B cell (primary cell): ENCODE measurements at regions not wholly inside any gene's neighbourhood (a gene's known extent, or its start where the extent isn't known, plus 50 kb on each side); places are given as distances from the start of the nearest gene placed in this dataset.

Source experiments
- ATAC-seq: fragments of 200-7000 bp; cut with Tn5 transposase; one replicate; pipeline ENCODE4 v1.10.0; 2021; ENCODE audit warnings: low read depth, mild to moderate bottlenecking, moderate number of reproducible peaks, moderate library complexity
- CTCF ChIA-PET: fragments of 350-600 bp; sonication (Branson Sonifier 250); formaldehyde crosslinking; loops from one replicate; lab custom pipeline; 2021; ENCODE audit warnings: antibody characterized with exemption, inconsistent platforms; lab: Charles Lee
- POLR2A ChIA-PET: fragments of 350-600 bp; sonication (Branson Sonifier 250); formaldehyde crosslinking; loops from one replicate; lab custom pipeline; 2021; ENCODE audit warnings: antibody characterized with exemption; lab: Charles Lee
- DNase-seq: peaks from one replicate; pipeline ENCODE4 v3.0.0; 2013
- H2AFZ ChIP-seq: 2 replicates; pipeline ENCODE4 v1.6.1; 2012; ENCODE audit warnings: mild to moderate bottlenecking, low read depth, low read length; ENCODE audit not compliant: insufficient read depth, poor library complexity, severe bottlenecking
- H3K27ac ChIP-seq, 2 donors: 1 replicate in 1 of 2; 2 replicates in 1 of 2; pipeline ENCODE4 v1.5.1; 2012 to 2013; ENCODE audit warnings: low read length in 2 of 2, mild to moderate bottlenecking in 2 of 2, moderate library complexity in 1 of 2
- H3K27me3 ChIP-seq, 4 experiments: fragments of 200-600 bp in 1 of 4; sonication (generic) in 1 of 4; replicated peaks in 1 of 4; 1 replicate in 2 of 4; 2 replicates in 2 of 4; pipeline versions ENCODE4 v1.6.1 to v1.7.0; 2013 to 2016; ENCODE audit warnings: low read length in 3 of 4, mild to moderate bottlenecking in 2 of 4, mixed read lengths in 1 of 4, moderate library complexity in 1 of 4; ENCODE audit not compliant: insufficient read depth in 4 of 4, control insufficient read depth in 3 of 4; ENCODE audit errors: control extremely low read depth in 1 of 4
- H3K36me3 ChIP-seq, 2 experiments: replicated peaks in 1 of 2; 1 replicate in 1 of 2; 2 replicates in 1 of 2; pipeline versions ENCODE4 v1.6.1 to v1.7.1; 2013; ENCODE audit warnings: low read length in 1 of 2; ENCODE audit not compliant: insufficient read depth in 2 of 2, control insufficient read depth in 1 of 2; ENCODE audit errors: control extremely low read depth in 1 of 2, extremely low read depth in 1 of 2
- H3K4me1 ChIP-seq, 2 donors: fragments of 200-600 bp in 1 of 2; sonication (generic) in 1 of 2; 1 replicate in 1 of 2; 2 replicates in 1 of 2; pipeline versions ENCODE4 v1.5.1 to v1.6.1; 2013 to 2017; ENCODE audit warnings: low read length in 2 of 2; ENCODE audit not compliant: control insufficient read depth in 2 of 2, insufficient read depth in 2 of 2
- H3K4me2 ChIP-seq: replicated peaks from 2 replicates; pipeline ENCODE3; 2012; ENCODE audit warnings: mild to moderate bottlenecking, low read depth, low read length; ENCODE audit not compliant: poor library complexity, severe bottlenecking
- H3K4me3 ChIP-seq, 5 experiments: fragments of 200-600 bp in 1 of 5; sonication (generic) in 1 of 5; 1 replicate in 3 of 5; 2 replicates in 2 of 5; pipeline versions ENCODE4 v1.5.1 to v1.7.0; 2011 to 2016; ENCODE audit warnings: low read length in 4 of 5, mild to moderate bottlenecking in 4 of 5, low read depth in 2 of 5, control low read depth in 1 of 5, moderate library complexity in 1 of 5; ENCODE audit not compliant: insufficient read depth in 1 of 5; ENCODE audit errors: control extremely low read depth in 1 of 5, extremely low read depth in 1 of 5
- H3K79me2 ChIP-seq: fragments of 200-600 bp; sonication (generic); one replicate; pipeline ENCODE4 v1.6.0; 2016; ENCODE audit warnings: low read length; ENCODE audit not compliant: control insufficient read depth, insufficient read depth
- H3K9ac ChIP-seq: fragments of 200-600 bp; sonication (generic); 2 replicates; pipeline ENCODE4 v1.6.1; 2017; ENCODE audit warnings: mild to moderate bottlenecking, low read length, moderate library complexity
- H3K9me3 ChIP-seq, 3 donors: one replicate each; pipeline versions ENCODE4 v1.6.1 to v1.7.1; 2013; ENCODE audit warnings: low read length in 2 of 3; ENCODE audit not compliant: control insufficient read depth in 2 of 3, insufficient read depth in 1 of 3; ENCODE audit errors: control extremely low read depth in 1 of 3
- H4K20me1 ChIP-seq: 2 replicates; pipeline ENCODE4 v1.6.0; 2012; ENCODE audit warnings: mild to moderate bottlenecking, low read length; ENCODE audit not compliant: insufficient read depth, control insufficient read depth, poor library complexity, severe bottlenecking
- H3K27ac Mint-ChIP-seq: one replicate; pipeline ENCODE4 v1.8.0; 2021; ENCODE audit warnings: mixed read lengths
- H3K27me3 Mint-ChIP-seq: one replicate; pipeline ENCODE4 v1.8.0; 2021; ENCODE audit warnings: mixed read lengths
- H3K4me1 Mint-ChIP-seq: one replicate; pipeline ENCODE4 v1.8.0; 2021; ENCODE audit warnings: mixed read lengths
- H3K4me3 Mint-ChIP-seq: one replicate; pipeline ENCODE4 v1.8.0; 2021; ENCODE audit warnings: mixed read lengths
- H3K9me3 Mint-ChIP-seq: one replicate; pipeline ENCODE4 v1.8.0; 2022; ENCODE audit warnings: mixed read lengths; ENCODE audit not compliant: insufficient read depth
- CTCF ChIP-seq: fragments of 200-600 bp; IDR thresholded peaks from one replicate; pipeline ENCODE4 v1.8.0; 2022; ENCODE audit warnings: antibody characterized with exemption, mild to moderate bottlenecking
- EZH2 ChIP-seq: IDR thresholded peaks from 2 replicates; pipeline ENCODE4 v1.6.1; 2012; ENCODE audit warnings: borderline replicate concordance, low read depth, mild to moderate bottlenecking, moderate library complexity, low read length; ENCODE audit not compliant: insufficient read depth, poor library complexity, severe bottlenecking
- WGBS: methylation state at CpG from one replicate; pipeline ENCODE4 v1.1.5; 2013; ENCODE audit warnings: missing lambda C conversion rate; ENCODE audit not compliant: insufficient coverage; 5-methylcytosine and 5-hydroxymethylcytosine counted together
- intact Hi-C: fragments of 100-400 bp; cut with micrococcal nuclease; formaldehyde crosslinking; loops from one replicate; pipeline ENCODE4 v1.10.0; 2022

GRCh38 chr7:7098280-7098818 is 84.0 kb upstream of the C1GALT1 start:
- H3K4me2 ChIP-seq: no peak overlapping the region
- Mint-ChIP-seq H3K4me3 (no peak overlapping the region), H3K27ac (no peak overlapping the region), H3K27me3 (peaks cover 16% of the 10 kb centered on the region), H3K9me3 (no peaks in the 10 kb centered on the region), H3K4me1 (peaks cover 3% of the 10 kb centered on the region)
- no peak for DNase-seq
- intact Hi-C loops: no loop called here
- H3K79me2 ChIP-seq: no peaks in the 10 kb centered on the region
- no peak overlapping the region for H3K4me3 ChIP-seq
- WGBS: no CpG with 5 or more reads among the region's 1 CpG
- H3K27me3 ChIP-seq: no peaks in the 10 kb centered on the region
- no peak for TF ChIP-seq CTCF
- TF ChIP-seq EZH2: no peak
- no peaks in the 10 kb centered on the region for H3K9me3 ChIP-seq
- ChIA-PET POLR2A (no interaction called here), CTCF (interaction anchor here (0.6 kb wide), 1 partner anchor 742 kb away, joined by 3 read pairs; no protein-coding TSS in a partner anchor)
- no peak for ATAC-seq
- no peak overlapping the region for H3K9ac ChIP-seq
- H2AFZ ChIP-seq: no peak overlapping the region
- no peaks in the 10 kb centered on the region for H4K20me1 ChIP-seq
- H3K36me3 ChIP-seq: no peaks in the 10 kb centered on the region
- H3K4me1 ChIP-seq: no peaks in the 10 kb centered on the region
- H3K27ac ChIP-seq: no peak overlapping the region

- POLR2A ChIA-PET: no interaction called here
- H3K9ac ChIP-seq: no peak overlapping the region
- H3K4me2 ChIP-seq: no peak overlapping the region
Measured at GRCh38 chr7:7099584-7100014, 82.7 kb upstream of the C1GALT1 start.

More at GRCh38 chr7:7099584-7100014, 82.7 kb upstream of the C1GALT1 start:
- no peaks in the 10 kb centered on the region for H4K20me1 ChIP-seq
- Mint-ChIP-seq H3K9me3 (no peaks in the 10 kb centered on the region), H3K4me1 (peaks cover 3% of the 10 kb centered on the region), H3K4me3 (no peak overlapping the region), H3K27ac (no peak overlapping the region), H3K27me3 (peaks cover 16% of the 10 kb centered on the region)
- H3K27ac ChIP-seq: no peak overlapping the region
- H2AFZ ChIP-seq: no peak overlapping the region
- H3K9me3 ChIP-seq: no peaks in the 10 kb centered on the region
- intact Hi-C loops: no loop called here
- CTCF ChIA-PET: interaction anchor here (0.6 to 1.6 kb wide), 7 partner anchors 10 to 442 kb away, joined by 3 to 5 read pairs (median 3); partner anchors contain the start of gene C1GALT1
- H3K36me3 ChIP-seq: no peaks in the 10 kb centered on the region
- peaks cover 4% of the 10 kb centered on the region for H3K79me2 ChIP-seq
- H3K27me3 ChIP-seq: no peaks in the 10 kb centered on the region
- no peaks in the 10 kb centered on the region for H3K4me1 ChIP-seq
- DNase-seq (no peak), ATAC-seq (no peak)
- no peak overlapping the region for H3K4me3 ChIP-seq
- 50% methylated on average over 1 of the region's 1 CpG for WGBS
- TF ChIP-seq EZH2 (no peak), CTCF (no peak)
